SK-N-SH (cell line): ENCODE measurements at regions not wholly inside any gene's neighbourhood (a gene's known extent, or its start where the extent isn't known, plus 50 kb on each side); places are given as distances from the start of the nearest gene placed in this dataset.

Source experiments
- CTCF ChIP-seq: fragments of 200-600 bp; sonication (generic); IDR thresholded peaks from 2 replicates; pipeline ENCODE4 v1.6.1; 2017; ENCODE audit warnings: antibody characterized with exemption, mild to moderate bottlenecking, moderate library complexity
- EZH2phosphoT487 ChIP-seq: fragments of 200-600 bp; sonication (generic); IDR thresholded peaks from 2 replicates; pipeline ENCODE4 v1.6.1; 2017; ENCODE audit warnings: low read depth, mixed run types, mild to moderate bottlenecking, antibody characterized with exemption, moderate library complexity, borderline replicate concordance
- RAD21 ChIP-seq: IDR thresholded peaks from 2 replicates; pipeline ENCODE4 v1.6.1; 2012; ENCODE audit warnings: mild to moderate bottlenecking, low read length

- TF ChIP-seq CTCF, result no peak
- no peak for TF ChIP-seq EZH2phosphoT487
- no peak for TF ChIP-seq RAD21
Measured at GRCh38 chr2:120982598-120982997, 246.9 kb downstream of the GLI2 start.
